AML-193 (cell line): ENCODE measurements at regions not wholly inside any gene's neighbourhood (a gene's known extent, or its start where the extent isn't known, plus 50 kb on each side); places are given as distances from the start of the nearest gene placed in this dataset.

ENCODE experiments used
- DNase-seq, 2 experiments: peaks; one replicate each; lab custom pipeline; 2025; lab: John Stamatoyannopoulos, UW

GRCh38 chr11:106331176-106331575 lies 253.7 kb downstream of the AASDHPPT start:
- DNase-seq, result no peak

- DNase-seq, result no peak
Measured at GRCh38 chr11:106333678-106334077, 256.2 kb downstream of the AASDHPPT start.

GRCh38 chr11:106344394-106344793 lies 266.9 kb downstream of the AASDHPPT start:
- DNase-seq, result no peak

GRCh38 chr11:106344966-106345365 lies 267.5 kb downstream of the AASDHPPT start:
- DNase-seq, result no peak

- no peak for DNase-seq
Measured at GRCh38 chr11:106353031-106353430, 275.6 kb downstream of the AASDHPPT start.

- DNase-seq, result no peak
Measured at GRCh38 chr11:106369224-106369623, 291.8 kb downstream of the AASDHPPT start.

GRCh38 chr11:106378513-106379179 lies 301.2 kb downstream of the AASDHPPT start:
- no peak for DNase-seq

- DNase-seq, result no peak
Measured at GRCh38 chr11:106379265-106379664, 301.8 kb downstream of the AASDHPPT start.

- DNase-seq, result no peak
Measured at GRCh38 chr11:106379712-106380111, 302.2 kb downstream of the AASDHPPT start.

- no peak for DNase-seq
Measured at GRCh38 chr11:106381895-106382294, 304.4 kb downstream of the AASDHPPT start.

- no peak for DNase-seq
Measured at GRCh38 chr11:106384429-106384828, 307.0 kb downstream of the AASDHPPT start.

GRCh38 chr11:106386519-106386918 lies 309.1 kb downstream of the AASDHPPT start:
- DNase-seq, result no peak

- DNase-seq, result no peak
Measured at GRCh38 chr11:106389101-106389500, 311.6 kb downstream of the AASDHPPT start.

- no peak for DNase-seq
Measured at GRCh38 chr11:106390078-106390477, 312.6 kb downstream of the AASDHPPT start.

GRCh38 chr11:106391771-106392420 lies 314.4 kb downstream of the AASDHPPT start:
- no peak for DNase-seq

- DNase-seq, result no peak
Measured at GRCh38 chr11:106395716-106396349, 318.4 kb downstream of the AASDHPPT start.

- DNase-seq, result no peak
Measured at GRCh38 chr11:106397787-106398501, 320.5 kb downstream of the AASDHPPT start.

GRCh38 chr11:106398502-106399075 lies 321.1 kb downstream of the AASDHPPT start:
- no peak for DNase-seq

GRCh38 chr11:106399076-106399511 lies 321.6 kb downstream of the AASDHPPT start:
- no peak for DNase-seq

- DNase-seq, result no peak
Measured at GRCh38 chr11:106399624-106400023, 322.2 kb downstream of the AASDHPPT start.

- no peak for DNase-seq
Measured at GRCh38 chr11:106400949-106401570, 323.6 kb downstream of the AASDHPPT start.

GRCh38 chr11:106403751-106404150 lies 326.3 kb downstream of the AASDHPPT start:
- DNase-seq, result no peak
